DND-41 (cell line): ENCODE measurements at regions not wholly inside any gene's neighbourhood (a gene's known extent, or its start where the extent isn't known, plus 50 kb on each side); places are given as distances from the start of the nearest gene placed in this dataset.

ENCODE experiments used
- CTCF ChIP-seq: IDR thresholded peaks from 2 replicates; pipeline ENCODE4 v1.5.1; 2012; ENCODE audit warnings: borderline replicate concordance, low read length, moderate library complexity, mild to moderate bottlenecking; ENCODE audit not compliant: poor library complexity, severe bottlenecking; ENCODE audit errors: extremely low read depth
- EZH2 ChIP-seq: IDR thresholded peaks from 3 replicates; pipeline ENCODE4 v1.6.1; 2012; ENCODE audit warnings: borderline replicate concordance, low read depth, mild to moderate bottlenecking, moderate library complexity, low read length, inconsistent platforms; ENCODE audit not compliant: severe bottlenecking

- TF ChIP-seq CTCF, result no peak
- TF ChIP-seq EZH2, result no peak
Observed at GRCh38 chr1:82837766-82838465, 1037.2 kb downstream of the ADGRL2 start.
